GM21723 (cell line): ENCODE measurements at regions not wholly inside any gene's neighbourhood (a gene's known extent, or its start where the extent isn't known, plus 50 kb on each side); places are given as distances from the start of the nearest gene placed in this dataset.
"Not testable (repeated sequence)": the region's sequence is repeated elsewhere in the genome, so short reads cannot be mapped to it uniquely, and the experiment has no call there.

ENCODE experiments used
- ATAC-seq: cut with Tn5 transposase; IDR thresholded peaks from one replicate; pipeline ENCODE4 v1.9.1; 2021; ENCODE audit warnings: mild to moderate bottlenecking, moderate library complexity; ENCODE audit not compliant: unreplicated experiment

GRCh38 chr1:245062741-245063305 lies 92.0 kb upstream of the KIF26B start:
- ATAC-seq: no peak

- ATAC-seq: not testable (repeated sequence)
Observed at GRCh38 chr1:245061808-245062207, 93.0 kb upstream of the KIF26B start.

GRCh38 chr1:245060684-245061374 lies 94.0 kb upstream of the KIF26B start:
- ATAC-seq: no peak

GRCh38 chr1:245059806-245060424 lies 94.9 kb upstream of the KIF26B start:
- no peak for ATAC-seq

GRCh38 chr1:245058882-245059281 lies 95.9 kb upstream of the KIF26B start:
- ATAC-seq: no peak

- ATAC-seq: no peak
Observed at GRCh38 chr1:245058436-245058835, 96.3 kb upstream of the KIF26B start.

- no peak for ATAC-seq
Observed at GRCh38 chr1:245056913-245057312, 97.9 kb upstream of the KIF26B start.

GRCh38 chr1:245056296-245056695 lies 98.5 kb upstream of the KIF26B start:
- not testable (repeated sequence) for ATAC-seq

- ATAC-seq: no peak
Observed at GRCh38 chr1:245055752-245056151, 99.0 kb upstream of the KIF26B start.

- no peak for ATAC-seq
Observed at GRCh38 chr1:245054507-245055270, 100.1 kb upstream of the KIF26B start.

GRCh38 chr1:245054105-245054504 lies 100.7 kb upstream of the KIF26B start:
- no peak for ATAC-seq

GRCh38 chr1:245052258-245052657 lies 102.5 kb upstream of the KIF26B start:
- ATAC-seq: no peak

- ATAC-seq: no peak
Observed at GRCh38 chr1:245051349-245052221, 103.2 kb upstream of the KIF26B start.

GRCh38 chr1:245046769-245047168 lies 108.0 kb upstream of the KIF26B start:
- no peak for ATAC-seq

GRCh38 chr1:245046315-245046714 lies 108.5 kb upstream of the KIF26B start:
- no peak for ATAC-seq

GRCh38 chr1:245045087-245045881 lies 109.5 kb upstream of the KIF26B start:
- no peak for ATAC-seq

- ATAC-seq: no peak
Observed at GRCh38 chr1:245043611-245043940, 111.2 kb upstream of the KIF26B start.

GRCh38 chr1:245041058-245041698 lies 113.6 kb upstream of the KIF26B start:
- no peak for ATAC-seq

- no peak for ATAC-seq
Observed at GRCh38 chr1:245039196-245039595, 115.6 kb upstream of the KIF26B start.

- no peak for ATAC-seq
Observed at GRCh38 chr1:245036102-245036501, 118.7 kb upstream of the KIF26B start.
